ENCODE measurements at regions not wholly inside any gene's neighbourhood (a gene's known extent, or its start where the extent isn't known, plus 50 kb on each side); places are given as distances from the start of the nearest gene placed in this dataset.
"Not testable (repeated sequence)": the region's sequence is repeated elsewhere in the genome, so short reads cannot be mapped to it uniquely, and the experiment has no call there.

DNA sequence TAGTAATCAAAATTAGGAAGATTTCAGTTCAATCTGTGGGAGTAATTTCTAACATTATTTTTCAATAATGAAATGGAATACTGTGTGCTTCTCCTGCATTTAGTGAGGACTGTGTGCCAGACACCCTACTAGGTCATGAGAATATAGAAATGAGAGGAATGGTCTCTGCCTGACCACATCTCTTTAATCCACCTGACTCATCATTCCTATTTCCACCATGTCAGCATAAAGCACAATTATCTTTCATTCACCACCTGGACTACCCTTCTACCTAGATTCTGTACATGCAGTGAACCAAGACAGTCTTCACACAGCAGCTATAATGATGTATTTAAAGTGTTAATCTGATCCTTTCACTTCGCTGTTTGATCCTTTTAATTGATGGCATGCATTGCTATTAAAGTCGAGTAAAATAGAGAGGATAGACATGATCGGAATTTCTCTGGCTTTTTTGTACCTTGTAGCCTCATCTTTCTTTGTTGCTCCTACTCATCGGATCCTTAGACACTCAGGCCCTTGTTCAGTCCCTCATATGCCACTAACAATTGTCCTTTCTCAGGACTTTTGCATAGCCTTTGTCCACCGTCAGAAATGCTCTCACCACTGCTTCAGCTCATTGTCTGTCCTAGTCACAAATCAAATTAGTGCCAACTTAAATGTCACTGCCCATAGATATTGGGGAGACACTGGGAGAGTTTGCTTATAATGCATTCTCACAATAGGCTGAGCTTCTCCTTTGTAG lies 1037.1 kb downstream of the REEP3 start:
- no peak for DNase-seq (ENCODE audit: low read depth)
- TF ChIP-seq, protein P1, sequence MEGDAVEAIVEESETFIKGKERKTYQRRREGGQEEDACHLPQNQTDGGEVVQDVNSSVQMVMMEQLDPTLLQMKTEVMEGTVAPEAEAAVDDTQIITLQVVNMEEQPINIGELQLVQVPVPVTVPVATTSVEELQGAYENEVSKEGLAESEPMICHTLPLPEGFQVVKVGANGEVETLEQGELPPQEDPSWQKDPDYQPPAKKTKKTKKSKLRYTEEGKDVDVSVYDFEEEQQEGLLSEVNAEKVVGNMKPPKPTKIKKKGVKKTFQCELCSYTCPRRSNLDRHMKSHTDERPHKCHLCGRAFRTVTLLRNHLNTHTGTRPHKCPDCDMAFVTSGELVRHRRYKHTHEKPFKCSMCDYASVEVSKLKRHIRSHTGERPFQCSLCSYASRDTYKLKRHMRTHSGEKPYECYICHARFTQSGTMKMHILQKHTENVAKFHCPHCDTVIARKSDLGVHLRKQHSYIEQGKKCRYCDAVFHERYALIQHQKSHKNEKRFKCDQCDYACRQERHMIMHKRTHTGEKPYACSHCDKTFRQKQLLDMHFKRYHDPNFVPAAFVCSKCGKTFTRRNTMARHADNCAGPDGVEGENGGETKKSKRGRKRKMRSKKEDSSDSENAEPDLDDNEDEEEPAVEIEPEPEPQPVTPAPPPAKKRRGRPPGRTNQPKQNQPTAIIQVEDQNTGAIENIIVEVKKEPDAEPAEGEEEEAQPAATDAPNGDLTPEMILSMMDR (conservative IDR thresholded peaks at IDR 0.05; ENCODE audit: low read depth, low read length), result no peak
- H3K4me3 ChIP-seq (ENCODE audit: low read depth, low read length), result no peak overlapping the region

GRCh38 chr10:64571056-64571455 lies 1049.9 kb downstream of the REEP3 start:
- TF ChIP-seq, protein P1 (conservative IDR thresholded peaks at IDR 0.05; ENCODE audit: low read depth, low read length), result no peak

DNA sequence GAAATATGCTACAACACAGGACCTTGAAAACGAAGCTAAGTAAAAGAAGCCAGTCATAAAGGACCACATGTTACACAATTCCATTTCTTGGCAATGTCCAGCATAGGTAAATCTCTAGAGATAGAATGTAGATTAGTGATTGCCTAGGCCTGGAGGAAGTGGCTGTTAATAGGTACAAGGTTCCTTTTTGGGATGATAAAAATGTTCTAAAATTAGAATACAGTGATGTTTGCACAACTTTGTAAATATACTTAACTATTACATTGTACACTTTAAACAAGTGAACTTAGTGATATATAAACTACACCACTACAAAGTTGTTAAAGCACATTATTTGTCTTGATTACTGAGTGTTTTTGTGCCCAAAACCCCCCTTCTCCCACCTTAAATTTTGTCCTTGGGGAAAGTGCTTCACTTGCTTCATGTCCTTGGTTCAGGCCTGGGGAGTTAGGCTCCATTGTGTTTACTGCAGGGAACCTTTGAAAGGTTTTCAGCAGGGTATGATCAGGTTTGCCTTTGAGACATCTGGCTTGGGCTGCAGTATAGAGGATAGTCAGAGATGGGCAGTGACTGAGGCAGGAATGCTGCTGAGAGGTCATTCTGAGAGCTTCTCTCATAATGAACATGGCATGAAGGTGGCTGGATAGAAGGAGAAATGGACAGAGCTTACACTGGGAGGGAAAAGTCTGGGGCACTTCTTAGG lies 1052.6 kb downstream of the REEP3 start:
- no peak for DNase-seq (ENCODE audit: low read depth)
- H3K4me3 ChIP-seq (ENCODE audit: low read depth, low read length), result no peak overlapping the region
- TF ChIP-seq, protein P1 (conservative IDR thresholded peaks at IDR 0.05; ENCODE audit: low read depth, low read length), result no peak

More at GRCh38 chr10:64571056-64571455, 1049.9 kb downstream of the REEP3 start:
- no peak for DNase-seq (ENCODE audit: low read depth)
- no peak overlapping the region for H3K4me3 ChIP-seq (ENCODE audit: low read depth, low read length)

DNA sequence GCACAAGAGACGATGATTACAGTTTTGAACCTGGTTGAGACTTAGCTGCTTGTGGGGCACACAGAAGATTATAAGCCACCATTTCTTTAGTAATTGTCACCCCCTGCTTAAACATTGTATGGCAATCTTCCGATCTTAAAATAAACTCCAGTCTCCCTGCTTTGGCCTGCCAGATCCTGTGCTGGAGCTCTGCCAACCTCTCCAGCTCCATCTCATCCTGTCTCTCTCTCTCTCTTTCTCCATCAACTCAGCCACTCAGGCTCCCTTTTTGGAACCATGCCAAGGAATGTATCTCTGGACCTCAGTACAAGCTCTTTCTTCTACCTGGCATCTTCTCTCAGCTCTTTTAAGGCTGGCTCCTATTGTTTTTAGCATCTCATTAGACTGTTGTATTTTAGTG lies 1053.2 kb downstream of the REEP3 start:
- no peak for DNase-seq (ENCODE audit: low read depth)
- no peak overlapping the region for H3K4me3 ChIP-seq (ENCODE audit: low read depth, low read length)
- TF ChIP-seq, protein P1 (conservative IDR thresholded peaks at IDR 0.05; ENCODE audit: low read depth, low read length), result no peak

- DNase-seq (ENCODE audit: low read depth), result no peak
- TF ChIP-seq, protein P1 (conservative IDR thresholded peaks at IDR 0.05; ENCODE audit: low read depth, low read length), result no peak
- H3K4me3 ChIP-seq (ENCODE audit: low read depth, low read length), result no peak overlapping the region
Observed at GRCh38 chr10:64576497-64576896, 1055.3 kb downstream of the REEP3 start.

DNA sequence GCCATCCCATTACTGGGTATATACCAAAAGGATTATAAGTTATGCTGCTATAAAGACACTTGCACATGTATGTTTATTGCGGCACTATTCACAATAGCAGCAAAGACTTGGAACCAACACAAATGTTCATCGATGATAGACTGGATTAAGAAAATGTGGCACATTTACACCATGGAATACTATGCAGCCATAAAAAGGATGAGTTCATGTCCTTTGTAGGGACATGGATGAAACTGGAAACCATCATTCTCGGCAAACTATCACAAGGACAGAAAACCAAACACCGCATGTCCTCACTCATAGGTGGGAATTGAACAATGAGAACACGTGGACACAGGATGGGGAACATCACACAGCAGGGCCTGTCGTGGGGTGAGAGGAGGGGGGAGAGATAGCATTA lies 1057.6 kb downstream of the REEP3 start:
- DNase-seq (ENCODE audit: low read depth), result not testable (repeated sequence)

DNA sequence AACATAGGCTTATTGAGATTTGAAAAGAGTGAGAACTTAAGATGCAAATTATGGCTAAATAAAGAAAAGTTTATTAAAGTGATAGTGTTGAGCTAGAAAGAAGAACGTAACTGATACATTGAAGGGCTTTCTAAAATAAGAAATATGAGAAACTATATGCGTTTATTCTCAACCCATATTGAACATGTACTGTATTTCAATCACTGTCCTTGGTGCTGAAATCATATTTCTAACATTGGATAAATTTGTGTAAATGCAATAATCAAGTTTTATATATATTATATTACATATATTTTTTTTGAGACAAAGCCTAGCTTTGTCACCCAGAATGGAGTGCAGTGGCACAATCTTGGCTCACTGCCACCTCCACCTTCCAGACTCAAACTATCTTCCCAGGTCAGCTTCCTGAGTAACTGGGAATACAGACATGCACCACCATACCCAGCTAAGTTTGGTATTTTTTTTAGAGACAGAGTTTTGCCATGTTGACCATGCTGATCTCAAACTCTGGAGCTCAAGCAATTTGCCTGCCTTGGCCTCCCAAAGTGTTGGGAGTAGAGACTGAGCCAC lies 1065.8 kb downstream of the REEP3 start:
- DNase-seq (ENCODE audit: low read depth), result no peak
- H3K4me3 ChIP-seq (ENCODE audit: low read depth, low read length), result no peak overlapping the region
- TF ChIP-seq, protein P1 (conservative IDR thresholded peaks at IDR 0.05; ENCODE audit: low read depth, low read length), result no peak

More for the DNA sequence above, 1057.6 kb downstream of the REEP3 start:
- H3K4me3 ChIP-seq (ENCODE audit: low read depth, low read length), result not testable (repeated sequence)

Measured in epithelial cell of proximal tubule (primary cell).